ENCODE measurements at regions not wholly inside any gene's neighbourhood (a gene's known extent, or its start where the extent isn't known, plus 50 kb on each side); places are given as distances from the start of the nearest gene placed in this dataset.

DNA sequence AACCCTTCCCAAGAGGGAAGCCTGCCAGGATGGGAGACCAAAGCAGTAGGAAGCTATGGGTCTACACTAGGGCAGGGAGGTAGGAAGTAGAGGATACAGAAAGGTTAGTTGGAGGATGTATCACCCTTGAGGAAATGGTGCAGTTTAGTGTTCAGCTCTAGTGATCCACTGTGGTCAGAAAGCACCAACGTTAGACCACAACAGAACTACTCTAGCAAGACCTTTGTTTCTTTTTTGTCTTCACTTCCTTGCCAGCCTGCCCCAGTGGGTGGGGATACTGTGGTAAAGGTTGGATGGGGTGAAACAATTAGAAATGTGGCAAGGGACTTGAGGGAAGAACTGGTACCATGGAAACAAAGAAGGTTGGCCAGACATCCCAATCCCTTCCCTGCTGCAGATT is 83.3 kb downstream of the DDIT4L start:
- Histone ChIP-seq H3K36me3 (ENCODE audit: insufficient read depth, low read length) (no peaks in the 10 kb centered on the region), H3K27ac (ENCODE audit: low read depth in 1 of 2, low read length in 2 of 2) (no peak overlapping the region), H3K4me1 (ENCODE audit: insufficient read depth, low read length) (peaks cover 7% of the 10 kb centered on the region), H3K9me3 (ENCODE audit: control insufficient read depth in 1 of 2, insufficient read depth in 1 of 2, low read length in 2 of 2) (no peaks in the 10 kb centered on the region), H3K27me3 (ENCODE audit: control insufficient read depth in 1 of 2, insufficient read depth in 2 of 2, low read length in 2 of 2) (no peaks in the 10 kb centered on the region), H3K4me3 (ENCODE audit: low read length) (no peak overlapping the region)
- ChIA-PET CTCF (interaction anchor here (1.0 to 2.7 kb wide), 2 partner anchors 11 to 13 kb away, joined by 3 to 9 read pairs; no protein-coding TSS in a partner anchor), POLR2A (no interaction called here)
- Mint-ChIP-seq H3K27me3 (no peaks in the 10 kb centered on the region), H3K9me3 (no peaks in the 10 kb centered on the region), H3K4me1 (ENCODE audit: low read depth) (peaks cover 8% of the 10 kb centered on the region), H3K36me3 (ENCODE audit: low read depth) (no peaks in the 10 kb centered on the region), H3K4me3 (no peak overlapping the region), H3K27ac (no peak overlapping the region)
- DNase-seq (peak in 3 of 14 experiments; percentile 27 to 64 (median 28)), ATAC-seq (ENCODE audit: poor library complexity) (peak; percentile 66)
- TF ChIP-seq, protein P1, sequence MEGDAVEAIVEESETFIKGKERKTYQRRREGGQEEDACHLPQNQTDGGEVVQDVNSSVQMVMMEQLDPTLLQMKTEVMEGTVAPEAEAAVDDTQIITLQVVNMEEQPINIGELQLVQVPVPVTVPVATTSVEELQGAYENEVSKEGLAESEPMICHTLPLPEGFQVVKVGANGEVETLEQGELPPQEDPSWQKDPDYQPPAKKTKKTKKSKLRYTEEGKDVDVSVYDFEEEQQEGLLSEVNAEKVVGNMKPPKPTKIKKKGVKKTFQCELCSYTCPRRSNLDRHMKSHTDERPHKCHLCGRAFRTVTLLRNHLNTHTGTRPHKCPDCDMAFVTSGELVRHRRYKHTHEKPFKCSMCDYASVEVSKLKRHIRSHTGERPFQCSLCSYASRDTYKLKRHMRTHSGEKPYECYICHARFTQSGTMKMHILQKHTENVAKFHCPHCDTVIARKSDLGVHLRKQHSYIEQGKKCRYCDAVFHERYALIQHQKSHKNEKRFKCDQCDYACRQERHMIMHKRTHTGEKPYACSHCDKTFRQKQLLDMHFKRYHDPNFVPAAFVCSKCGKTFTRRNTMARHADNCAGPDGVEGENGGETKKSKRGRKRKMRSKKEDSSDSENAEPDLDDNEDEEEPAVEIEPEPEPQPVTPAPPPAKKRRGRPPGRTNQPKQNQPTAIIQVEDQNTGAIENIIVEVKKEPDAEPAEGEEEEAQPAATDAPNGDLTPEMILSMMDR (IDR thresholded peaks at IDR 0.05): no peak
- intact Hi-C loops (cut with DNase I, micrococcal nuclease): no loop called here

DNA sequence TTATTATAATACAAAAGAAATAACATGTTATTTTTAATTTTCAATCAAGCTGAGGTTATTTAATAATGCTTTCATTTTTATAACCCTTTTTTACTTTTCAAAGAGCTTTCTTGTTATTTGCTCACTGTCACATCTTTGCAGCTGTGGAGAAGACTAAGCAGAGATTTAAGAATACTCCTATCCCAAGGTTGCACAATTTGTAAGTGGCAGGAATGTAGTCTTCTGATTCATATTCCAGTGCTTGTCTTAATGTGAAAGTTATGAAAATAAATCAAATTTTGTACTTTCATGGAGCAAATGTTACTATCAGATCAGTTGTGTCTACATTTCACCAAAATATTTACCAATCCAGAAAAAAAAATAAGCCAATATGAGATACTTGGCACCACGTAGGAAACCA is 86.6 kb downstream of the DDIT4L start:
- Histone ChIP-seq H3K9me3 (ENCODE audit: control insufficient read depth in 1 of 2, insufficient read depth in 1 of 2, low read length in 2 of 2) (no peaks in the 10 kb centered on the region), H3K27me3 (ENCODE audit: control insufficient read depth in 1 of 2, insufficient read depth in 2 of 2, low read length in 2 of 2) (no peaks in the 10 kb centered on the region), H3K4me1 (ENCODE audit: insufficient read depth, low read length) (peaks cover 11% of the 10 kb centered on the region), H3K4me3 (ENCODE audit: low read length) (no peak overlapping the region), H3K36me3 (ENCODE audit: insufficient read depth, low read length) (no peaks in the 10 kb centered on the region), H3K27ac (ENCODE audit: low read depth in 1 of 2, low read length in 2 of 2) (no peak overlapping the region)
- Mint-ChIP-seq H3K4me3 (no peak overlapping the region), H3K36me3 (ENCODE audit: low read depth) (no peaks in the 10 kb centered on the region), H3K27me3 (no peaks in the 10 kb centered on the region), H3K27ac (no peak overlapping the region), H3K9me3 (no peaks in the 10 kb centered on the region), H3K4me1 (ENCODE audit: low read depth) (peaks cover 11% of the 10 kb centered on the region)
- ATAC-seq (ENCODE audit: poor library complexity) (no peak), DNase-seq (no peak)
- CTCF ChIA-PET: interaction anchor here (1.3 kb wide), 1 partner anchor 10 kb away, joined by 7 read pairs; no protein-coding TSS in a partner anchor
- POLR2A ChIA-PET: interaction anchor here (1.3 kb wide), 1 partner anchor 10 kb away, joined by 4 read pairs; no protein-coding TSS in a partner anchor
- intact Hi-C loops (cut with DNase I, micrococcal nuclease): no loop called here
- TF ChIP-seq, protein P1 (IDR thresholded peaks at IDR 0.05): no peak

DNA sequence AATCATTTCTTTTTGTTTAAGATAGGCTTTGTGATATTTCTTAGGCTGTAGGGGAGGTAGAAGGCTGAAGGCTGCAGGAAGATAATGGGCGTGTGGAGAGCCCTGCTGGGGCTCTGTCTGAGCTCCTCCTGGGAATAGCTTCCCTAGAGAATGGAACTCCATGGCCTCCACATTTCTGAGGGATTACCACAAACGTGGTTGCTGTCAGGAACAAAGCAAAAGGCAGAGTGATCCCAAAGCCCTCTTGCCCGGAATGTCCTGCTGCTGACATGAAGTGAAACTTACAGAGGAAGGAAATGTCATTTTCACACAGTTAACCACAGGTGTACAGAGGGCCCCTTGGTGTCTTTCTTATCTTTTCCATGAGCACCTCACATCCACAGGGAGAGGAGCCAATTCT is 89.3 kb downstream of the DDIT4L start:
- Mint-ChIP-seq H3K27ac (no peak overlapping the region), H3K27me3 (no peaks in the 10 kb centered on the region), H3K9me3 (no peaks in the 10 kb centered on the region), H3K4me3 (no peak overlapping the region), H3K4me1 (ENCODE audit: low read depth) (peaks cover 8% of the 10 kb centered on the region), H3K36me3 (ENCODE audit: low read depth) (no peaks in the 10 kb centered on the region)
- DNase-seq (peak in 1 of 14 experiments; percentile 29), ATAC-seq (ENCODE audit: poor library complexity) (no peak)
- CTCF ChIA-PET: no interaction called here
- H3K36me3 ChIP-seq (ENCODE audit: insufficient read depth, low read length): no peaks in the 10 kb centered on the region
- no peak overlapping the region for H3K4me3 ChIP-seq (ENCODE audit: low read length)
- H3K9me3 ChIP-seq (ENCODE audit: control insufficient read depth in 1 of 2, insufficient read depth in 1 of 2, low read length in 2 of 2): no peaks in the 10 kb centered on the region
- POLR2A ChIA-PET: no interaction called here
- H3K4me1 ChIP-seq (ENCODE audit: insufficient read depth, low read length): peaks cover 5% of the 10 kb centered on the region
- TF ChIP-seq, protein P1 (IDR thresholded peaks at IDR 0.05): no peak
- no peaks in the 10 kb centered on the region for H3K27me3 ChIP-seq (ENCODE audit: control insufficient read depth in 1 of 2, insufficient read depth in 2 of 2, low read length in 2 of 2)
- no peak overlapping the region for H3K27ac ChIP-seq (ENCODE audit: low read depth in 1 of 2, low read length in 2 of 2)
- intact Hi-C loops (cut with DNase I, micrococcal nuclease): no loop called here
